ENCODE measurements at regions not wholly inside any gene's neighbourhood (a gene's known extent, or its start where the extent isn't known, plus 50 kb on each side); places are given as distances from the start of the nearest gene placed in this dataset.

GRCh38 chr10:63700631-63701156 lies 179.5 kb downstream of the REEP3 start:
- no peak for DNase-seq (ENCODE audit: insufficient read length, low spot score)
- no peak for TF ChIP-seq CTCF (IDR thresholded peaks at IDR 0.05; ENCODE audit: insufficient read depth, missing control alignments)
- FAIRE-seq, result no peak

- no peak for TF ChIP-seq CTCF (IDR thresholded peaks at IDR 0.05; ENCODE audit: insufficient read depth, missing control alignments)
- FAIRE-seq, result no peak
- no peak for DNase-seq (ENCODE audit: insufficient read length, low spot score)
These were observed 180.9 kb downstream of the REEP3 start for GRCh38 chr10:63702092-63702491.

- DNase-seq (ENCODE audit: insufficient read length, low spot score), result no peak
- FAIRE-seq, result no peak
These were observed 182.0 kb downstream of the REEP3 start for GRCh38 chr10:63703113-63703670.

GRCh38 chr10:63703740-63704345 lies 182.6 kb downstream of the REEP3 start:
- no peak for TF ChIP-seq CTCF (IDR thresholded peaks at IDR 0.05; ENCODE audit: insufficient read depth, missing control alignments)
- FAIRE-seq (no peak), DNase-seq (ENCODE audit: insufficient read length, low spot score) (no peak)

More at GRCh38 chr10:63703113-63703670, 182.0 kb downstream of the REEP3 start:
- TF ChIP-seq CTCF (IDR thresholded peaks at IDR 0.05; ENCODE audit: insufficient read depth, missing control alignments), result no peak

GRCh38 chr10:63707254-63707910 lies 186.2 kb downstream of the REEP3 start:
- DNase-seq (ENCODE audit: insufficient read length, low spot score), result no peak
- FAIRE-seq, result no peak
- TF ChIP-seq CTCF (IDR thresholded peaks at IDR 0.05; ENCODE audit: insufficient read depth, missing control alignments), result no peak

- FAIRE-seq (no peak), DNase-seq (ENCODE audit: insufficient read length, low spot score) (no peak)
- TF ChIP-seq CTCF (IDR thresholded peaks at IDR 0.05; ENCODE audit: insufficient read depth, missing control alignments), result no peak
These were observed 187.2 kb downstream of the REEP3 start for GRCh38 chr10:63708421-63708820.

GRCh38 chr10:63710703-63711102 lies 189.5 kb downstream of the REEP3 start:
- no peak for DNase-seq (ENCODE audit: insufficient read length, low spot score)
- TF ChIP-seq CTCF (IDR thresholded peaks at IDR 0.05; ENCODE audit: insufficient read depth, missing control alignments), result no peak
- FAIRE-seq, result no peak

All from D721Med (cell line).